ENCODE measurements at regions not wholly inside any gene's neighbourhood (a gene's known extent, or its start where the extent isn't known, plus 50 kb on each side); places are given as distances from the start of the nearest gene placed in this dataset.

- in situ Hi-C loops (cut with MboI; ENCODE audit: low sequenced_read_pairs), result no loop called here
- Histone ChIP-seq H3K79me1 (ENCODE audit: low read depth in 1 of 2, low read length in 2 of 2) (no peaks in the 10 kb centered on the region), H3K27me3 (ENCODE audit: control insufficient read depth, insufficient read depth, low read length) (no peaks in the 10 kb centered on the region), H3K23ac (ENCODE audit: low read depth, low read length) (no peak overlapping the region), H2BK5ac (ENCODE audit: low read depth, low read length, poor library complexity, severe bottlenecking) (no peak overlapping the region), H3K18ac (ENCODE audit: low read depth, low read length) (no peak overlapping the region), H3K4ac (ENCODE audit: low read depth, low read length) (peak overlapping the region; percentile 20; the same call in 1 of the 2 replicates), H3K9me1 (ENCODE audit: insufficient read depth, low read length) (no peaks in the 10 kb centered on the region; the same call in 1 of the 2 replicates), H4K20me1 (ENCODE audit: insufficient read depth, low read length) (no peaks in the 10 kb centered on the region), H3K9me3 (ENCODE audit: control insufficient read depth, insufficient read depth, low read length) (no peaks in the 10 kb centered on the region), H2AK9ac (replicated peaks; ENCODE audit: low read depth, low read length, poor library complexity) (no peak overlapping the region), H4K8ac (ENCODE audit: low read depth in 2 of 2, low read length in 2 of 2) (no peak overlapping the region), H3K4me3 (ENCODE audit: insufficient read depth, low read depth, low read length) (no peak overlapping the region), H3K36me3 (ENCODE audit: control insufficient read depth, insufficient read depth, low read length) (no peaks in the 10 kb centered on the region), H2BK120ac (ENCODE audit: low read depth, low read length) (no peak overlapping the region), H2AFZ (replicated peaks; ENCODE audit: low read length, poor library complexity) (no peak overlapping the region), H2BK20ac (ENCODE audit: low read depth, low read length) (no peak overlapping the region), H3K27ac (ENCODE audit: insufficient read depth, low read length) (no peak overlapping the region), H2BK15ac (ENCODE audit: low read depth, low read length) (0 out of 3 replicates have a peak overlapping the region, but pooled peaks have one; percentile 38), H3K56ac (ENCODE audit: extremely low read depth, insufficient read depth, low read length) (no peak overlapping the region), H3K14ac (replicated peaks; ENCODE audit: low read depth, low read length) (0 out of 2 replicates have a peak overlapping the region, but pooled peaks have one; percentile 63), H4K91ac (ENCODE audit: insufficient read depth, low read depth, low read length) (no peak overlapping the region), H3K4me2 (ENCODE audit: low read depth, low read length) (no peak overlapping the region), H4K5ac (ENCODE audit: low read depth, low read length) (no peak overlapping the region), H3K4me1 (ENCODE audit: control insufficient read depth, insufficient read depth, low read length) (peaks cover 7% of the 10 kb centered on the region; the same call in 1 of the 2 replicates), H3K9ac (ENCODE audit: low read depth, low read length) (no peak overlapping the region), H2AK5ac (ENCODE audit: low read depth, low read length) (no peak overlapping the region; the same call in 1 of the 2 replicates)
- TF ChIP-seq CHD1 (IDR thresholded peaks at IDR 0.05; ENCODE audit: low read depth, low read length) (no peak), NFE2L2 (IDR thresholded peaks at IDR 0.05; ENCODE audit: low read depth, low read length) (no peak), MAFK (IDR thresholded peaks at IDR 0.05; ENCODE audit: low read depth, low read length) (no peak), BHLHE40 (IDR thresholded peaks at IDR 0.05; ENCODE audit: low read depth, low read length) (no peak), MXI1 (IDR thresholded peaks at IDR 0.05; ENCODE audit: borderline replicate concordance, low read depth, low read length) (no peak), RCOR1 (IDR thresholded peaks at IDR 0.05; ENCODE audit: insufficient replicate concordance, low read length) (no peak), CEBPB (IDR thresholded peaks at IDR 0.05; ENCODE audit: low read depth, low read length) (no peak)
- TF ChIP-seq, protein P1, sequence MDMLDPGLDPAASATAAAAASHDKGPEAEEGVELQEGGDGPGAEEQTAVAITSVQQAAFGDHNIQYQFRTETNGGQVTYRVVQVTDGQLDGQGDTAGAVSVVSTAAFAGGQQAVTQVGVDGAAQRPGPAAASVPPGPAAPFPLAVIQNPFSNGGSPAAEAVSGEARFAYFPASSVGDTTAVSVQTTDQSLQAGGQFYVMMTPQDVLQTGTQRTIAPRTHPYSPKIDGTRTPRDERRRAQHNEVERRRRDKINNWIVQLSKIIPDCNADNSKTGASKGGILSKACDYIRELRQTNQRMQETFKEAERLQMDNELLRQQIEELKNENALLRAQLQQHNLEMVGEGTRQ (IDR thresholded peaks at IDR 0.05; ENCODE audit: low read depth, low read length), result no peak
- ChIA-PET CTCF (no interaction called here), POLR2A (ENCODE audit: unreplicated experiment) (no interaction called here)
- BruUV-seq (replicated peaks), result no TSS peak
- ATAC-seq (ENCODE audit: low read depth), result no peak
- no peak for DNase-seq
- 100% methylated on average over 1 of the region's 6 CpGs; no CpG with 5 or more reads in 1 of the 2 experiments for WGBS, 2 experiments (ENCODE audit: extremely low coverage in 2 of 2, insufficient read length in 1 of 2)
- intact Hi-C loops (cut with micrococcal nuclease), result no loop called here
- dilution Hi-C loops (cut with HindIII; ENCODE audit: low sequenced_read_pairs, unreplicated experiment), result no loop called here
Observed at GRCh38 chr6:25166955-25167748, 112.0 kb upstream of the CARMIL1 start.

All from IMR-90 (cell line).